HAP-1 (cell line): ENCODE measurements at regions not wholly inside any gene's neighbourhood (a gene's known extent, or its start where the extent isn't known, plus 50 kb on each side); places are given as distances from the start of the nearest gene placed in this dataset.
"Not testable (repeated sequence)": the region's sequence is repeated elsewhere in the genome, so short reads cannot be mapped to it uniquely, and the experiment has no call there.

Experiments
- DNase-seq, 2 experiments: peaks; one replicate each; pipeline ENCODE4 v3.0.0-alpha.2; 2016 to 2020; ENCODE audit warnings: low spot score in 2 of 2
- H3K27me3 ChIP-seq: fragments of 250-450 bp; sonication (Bioruptor Pico); 2 replicates; pipeline ENCODE4 v1.5.1; 2020; ENCODE audit warnings: low read depth, mild to moderate bottlenecking, moderate library complexity
- H3K36me3 ChIP-seq: fragments of 250-450 bp; sonication (Bioruptor Pico); replicated peaks from 2 replicates; pipeline ENCODE4 v1.5.1; 2020; ENCODE audit warnings: mild to moderate bottlenecking
- H3K4me1 ChIP-seq: fragments of 250-450 bp; sonication (Bioruptor Pico); 2 replicates; pipeline ENCODE4 v1.5.1; 2020; ENCODE audit warnings: mild to moderate bottlenecking
- H3K4me3 ChIP-seq: fragments of 250-450 bp; sonication (Bioruptor Pico); 2 replicates; pipeline ENCODE4 v1.5.1; 2020; ENCODE audit warnings: mild to moderate bottlenecking, moderate library complexity
- H3K9me3 ChIP-seq: fragments of 250-450 bp; sonication (Bioruptor Pico); 2 replicates; pipeline ENCODE4 v1.5.1; 2020; ENCODE audit warnings: mild to moderate bottlenecking, moderate library complexity
- in situ Hi-C: fragments of 300-500 bp; cut with MboI; formaldehyde crosslinking; loops from 3 replicates; pipeline ENCODE4 v1.14.3; 2020; ENCODE audit warnings: low sequenced_read_pairs, inconsistent platforms, mixed read lengths

DNA sequence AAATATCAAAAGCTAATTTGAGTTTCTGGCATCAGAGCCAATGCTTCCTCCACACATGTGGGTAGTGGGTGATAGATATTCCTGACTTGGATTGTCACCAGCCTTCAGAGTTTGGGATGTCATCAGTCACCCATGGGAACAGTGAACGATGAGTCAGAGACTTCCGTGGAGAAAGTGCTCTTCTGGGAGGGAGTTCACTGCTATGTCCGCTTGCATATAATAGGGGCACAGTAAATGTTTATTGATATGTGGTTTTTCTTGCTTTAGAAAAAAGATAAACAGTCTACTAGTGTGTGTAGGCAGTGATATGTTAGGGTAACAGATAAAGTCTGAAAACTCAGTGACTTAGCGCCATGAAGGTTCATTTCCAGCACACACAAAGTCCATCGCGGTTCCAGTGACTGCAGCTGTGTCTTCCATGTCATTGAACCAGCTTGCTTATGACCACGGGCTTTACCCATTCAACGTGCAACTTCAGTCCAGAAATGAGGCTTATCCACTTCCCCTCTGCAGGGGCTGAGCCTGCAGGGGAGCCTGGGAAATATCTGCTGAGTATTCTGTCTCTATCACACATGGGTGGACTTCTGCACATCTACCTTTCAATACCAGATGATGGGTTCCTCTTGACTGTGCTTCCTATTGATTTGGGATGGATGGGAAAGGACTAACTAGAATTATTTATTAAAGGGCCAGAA is 87.7 kb upstream of the WWC2 start:
- DNase-seq, result no peak
- Histone ChIP-seq H3K4me1 (no peaks in the 10 kb centered on the region), H3K9me3 (no peaks in the 10 kb centered on the region), H3K36me3 (no peaks in the 10 kb centered on the region), H3K27me3 (peaks cover 42% of the 10 kb centered on the region), H3K4me3 (no peak overlapping the region)
- in situ Hi-C loops, result no loop called here

DNA sequence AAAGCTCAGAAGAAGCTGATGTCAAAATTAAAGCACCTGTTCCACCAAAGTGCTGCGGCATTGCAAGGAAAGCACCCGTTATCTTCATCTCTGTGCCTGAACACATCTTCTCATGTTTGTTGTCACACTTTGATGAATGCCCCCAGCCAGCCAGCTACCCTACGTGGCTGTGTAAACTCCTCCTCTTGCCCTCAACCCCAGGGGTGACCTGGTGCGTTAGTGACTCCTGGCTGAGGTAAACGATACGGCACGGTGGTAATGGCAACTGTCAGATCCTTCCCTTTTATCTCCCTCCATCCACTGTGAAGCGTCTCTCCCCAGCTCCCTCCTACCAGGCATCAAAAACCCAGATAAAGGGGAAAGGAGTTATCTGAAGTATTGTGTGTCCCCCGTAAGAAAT is 90.6 kb upstream of the WWC2 start:
- in situ Hi-C loops, result no loop called here
- no peak for DNase-seq

DNA sequence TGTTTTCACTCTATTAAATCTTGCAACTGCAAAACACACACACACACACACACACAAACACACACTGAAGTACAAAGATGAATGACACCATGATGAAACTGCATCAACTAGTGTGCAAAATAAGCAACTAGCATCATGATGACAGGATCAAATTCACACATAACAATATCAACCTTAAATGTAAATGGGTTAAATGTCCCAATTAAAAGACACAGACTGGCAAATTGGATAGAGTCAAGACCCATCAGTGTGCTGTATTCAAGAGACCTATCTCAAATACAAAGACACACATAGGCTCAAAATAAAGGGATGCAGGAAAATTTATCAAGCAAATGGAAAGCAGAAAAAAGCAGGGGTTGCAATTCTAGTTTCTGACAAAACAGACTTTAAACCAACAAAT is 87.2 kb upstream of the DCTD start:
- peaks cover 19% of the 10 kb centered on the region for H3K27me3 ChIP-seq
- DNase-seq, H3K4me3 ChIP-seq, H3K4me1 ChIP-seq, in situ Hi-C loops, H3K9me3 ChIP-seq, H3K36me3 ChIP-seq: not testable (repeated sequence)

More for the DNA sequence above, 90.6 kb upstream of the WWC2 start:
- no peaks in the 10 kb centered on the region for H3K36me3 ChIP-seq
- H3K27me3 ChIP-seq, result peaks cover 39% of the 10 kb centered on the region
- no peak overlapping the region for H3K4me3 ChIP-seq
- no peaks in the 10 kb centered on the region for H3K4me1 ChIP-seq
- H3K9me3 ChIP-seq, result no peaks in the 10 kb centered on the region

DNA sequence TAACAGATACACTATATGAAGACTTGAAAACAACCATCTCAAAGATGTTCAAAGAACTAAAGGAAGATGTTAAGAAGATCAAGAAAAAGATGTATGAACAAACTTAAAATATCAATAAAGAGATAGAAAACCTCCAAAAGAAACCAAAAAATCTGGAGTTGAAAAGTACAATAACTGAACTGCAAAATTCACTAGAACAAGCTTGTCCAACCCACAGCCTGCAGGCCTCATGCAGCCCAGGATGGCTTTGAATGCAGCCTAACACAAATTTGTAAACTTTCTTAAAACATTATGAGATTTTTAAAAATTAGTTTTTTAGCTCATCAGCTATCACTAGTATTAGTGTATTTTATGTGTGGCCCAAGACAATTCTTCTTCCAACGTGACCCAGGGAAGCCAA is 77.0 kb upstream of the DCTD start:
- no peaks in the 10 kb centered on the region for H3K36me3 ChIP-seq
- no peaks in the 10 kb centered on the region for H3K4me1 ChIP-seq
- H3K4me3 ChIP-seq, result no peak overlapping the region
- H3K9me3 ChIP-seq, result no peaks in the 10 kb centered on the region
- DNase-seq, result no peak
- no peaks in the 10 kb centered on the region for H3K27me3 ChIP-seq
- in situ Hi-C loops, result no loop called here

DNA sequence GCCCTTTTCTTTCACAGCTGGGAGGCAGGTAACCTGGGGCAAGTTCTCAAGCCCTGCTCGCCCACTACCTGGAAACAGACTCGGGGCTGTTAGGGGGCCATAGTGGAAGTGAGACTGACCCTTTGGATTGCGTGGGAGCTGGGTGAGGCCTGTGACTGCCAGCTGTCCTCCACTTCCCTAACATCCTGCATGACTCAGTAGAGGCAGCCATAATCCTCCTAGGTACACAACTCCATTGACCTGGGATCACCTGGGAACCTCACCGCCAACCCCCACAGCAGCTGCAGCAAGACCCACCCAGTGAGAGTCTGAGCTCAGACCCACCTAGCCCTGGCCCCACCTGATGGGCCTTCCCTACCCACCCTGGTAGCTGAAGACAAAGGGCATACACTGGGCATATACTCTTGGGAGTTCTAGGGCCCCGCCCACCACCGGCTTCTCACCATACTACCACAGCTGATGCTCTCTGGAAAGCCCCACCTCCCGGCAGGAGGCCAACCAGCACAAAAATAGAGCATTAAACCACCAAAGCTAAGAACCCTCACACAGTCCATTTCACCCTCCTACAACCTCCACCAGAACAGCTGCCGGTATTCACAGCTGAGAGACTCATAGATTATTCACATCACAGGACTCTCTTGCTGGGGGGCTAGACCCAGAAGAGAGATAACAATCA is 61.1 kb upstream of the DCTD start:
- in situ Hi-C loops, result no loop called here
- DNase-seq, result no peak
- Histone ChIP-seq H3K4me3 (no peak overlapping the region), H3K27me3 (no peaks in the 10 kb centered on the region), H3K36me3 (no peaks in the 10 kb centered on the region), H3K4me1 (no peaks in the 10 kb centered on the region), H3K9me3 (no peaks in the 10 kb centered on the region)

DNA sequence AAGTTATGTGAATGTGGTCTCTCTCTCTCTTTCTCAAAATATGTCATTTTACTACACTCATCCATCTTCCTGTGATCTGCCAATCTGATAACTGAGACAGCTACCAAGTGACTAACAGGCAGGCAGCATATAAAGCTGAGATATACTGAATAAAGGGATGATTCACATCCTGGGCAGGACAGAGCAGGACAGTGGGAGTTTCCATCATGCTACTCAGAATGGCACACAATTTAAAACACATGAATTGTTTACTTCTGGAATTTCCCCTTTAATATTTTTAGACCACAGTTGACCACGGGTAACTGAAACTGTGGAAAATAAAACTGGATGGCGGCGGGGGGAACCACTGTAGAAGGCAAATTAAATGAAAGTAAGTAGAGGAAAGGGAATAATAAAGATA is 58.6 kb upstream of the DCTD start:
- Histone ChIP-seq H3K4me3 (no peak overlapping the region), H3K4me1 (no peaks in the 10 kb centered on the region), H3K27me3 (peaks cover 8% of the 10 kb centered on the region; the same call in 1 of the 2 replicates), H3K36me3 (no peaks in the 10 kb centered on the region), H3K9me3 (no peaks in the 10 kb centered on the region)
- no peak for DNase-seq
- in situ Hi-C loops, result no loop called here

DNA sequence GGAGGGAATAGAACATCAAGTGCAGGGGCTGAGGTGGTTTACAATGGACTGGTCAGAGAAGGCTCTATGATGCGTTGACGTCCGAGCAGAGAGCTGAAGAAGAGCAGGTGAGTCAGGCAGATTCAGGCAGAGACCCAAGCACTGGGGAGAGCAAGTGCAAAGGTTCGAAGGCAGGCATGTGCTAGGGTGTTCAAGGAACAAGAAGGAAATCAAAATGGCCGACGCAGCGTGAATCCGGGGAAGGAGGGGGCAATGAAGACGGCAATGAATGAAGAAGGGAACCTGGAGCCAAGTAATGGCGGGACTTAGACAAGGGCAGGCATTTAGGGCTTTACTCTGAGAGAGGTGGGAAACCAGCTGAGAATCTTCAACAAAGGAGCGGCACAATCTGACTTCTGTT is 56.8 kb upstream of the DCTD start:
- Histone ChIP-seq H3K4me3 (no peak overlapping the region), H3K4me1 (no peaks in the 10 kb centered on the region), H3K36me3 (no peaks in the 10 kb centered on the region), H3K27me3 (peaks cover 20% of the 10 kb centered on the region), H3K9me3 (no peaks in the 10 kb centered on the region)
- no peak for DNase-seq
- in situ Hi-C loops, result no loop called here

DNA sequence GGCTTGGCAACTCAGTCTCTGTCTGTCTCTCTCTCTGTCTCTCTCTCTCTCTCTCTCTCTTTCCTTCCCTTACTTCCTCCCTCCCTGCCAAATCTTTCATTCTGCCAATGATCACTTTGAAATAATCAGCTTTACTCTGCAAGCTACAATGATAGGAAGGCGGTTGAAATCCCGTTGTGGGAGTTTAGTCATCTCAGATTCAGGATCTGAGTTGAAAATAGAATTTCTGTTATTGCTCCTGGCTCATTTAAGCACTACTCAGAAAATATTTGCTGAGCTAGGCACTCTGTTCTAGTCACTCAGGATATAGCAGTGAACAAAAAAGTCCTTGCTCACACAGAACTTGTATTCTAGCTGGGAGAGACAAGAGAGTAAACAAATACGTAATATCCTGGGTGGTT is 56.3 kb upstream of the DCTD start:
- Histone ChIP-seq H3K4me3 (no peak overlapping the region), H3K36me3 (no peaks in the 10 kb centered on the region), H3K4me1 (no peaks in the 10 kb centered on the region), H3K9me3 (no peaks in the 10 kb centered on the region), H3K27me3 (peaks cover 20% of the 10 kb centered on the region)
- no peak for DNase-seq
- in situ Hi-C loops, result no loop called here

DNA sequence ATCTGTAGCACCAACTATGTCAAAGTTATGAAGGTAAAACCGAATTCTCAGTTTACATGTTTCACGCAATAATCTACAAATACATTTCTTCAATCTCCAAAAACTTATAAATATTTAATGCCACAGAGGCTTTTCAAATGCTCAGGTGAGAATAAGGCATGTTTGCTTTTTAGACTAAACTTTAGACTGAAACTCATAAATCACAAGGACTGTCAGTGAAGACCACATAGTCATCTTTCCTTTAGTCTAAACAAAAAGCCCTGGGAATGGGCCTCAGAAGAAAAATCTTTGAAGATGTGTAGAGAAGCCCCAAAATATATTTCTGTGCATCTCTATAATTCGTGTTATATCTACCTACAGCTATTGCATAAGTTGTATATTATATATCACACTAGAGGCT is 54.5 kb upstream of the DCTD start:
- H3K27me3 ChIP-seq, result peaks cover 20% of the 10 kb centered on the region
- no peak overlapping the region for H3K4me3 ChIP-seq
- in situ Hi-C loops, result no loop called here
- H3K9me3 ChIP-seq, result no peaks in the 10 kb centered on the region
- no peak for DNase-seq
- no peaks in the 10 kb centered on the region for H3K4me1 ChIP-seq
- no peaks in the 10 kb centered on the region for H3K36me3 ChIP-seq

DNA sequence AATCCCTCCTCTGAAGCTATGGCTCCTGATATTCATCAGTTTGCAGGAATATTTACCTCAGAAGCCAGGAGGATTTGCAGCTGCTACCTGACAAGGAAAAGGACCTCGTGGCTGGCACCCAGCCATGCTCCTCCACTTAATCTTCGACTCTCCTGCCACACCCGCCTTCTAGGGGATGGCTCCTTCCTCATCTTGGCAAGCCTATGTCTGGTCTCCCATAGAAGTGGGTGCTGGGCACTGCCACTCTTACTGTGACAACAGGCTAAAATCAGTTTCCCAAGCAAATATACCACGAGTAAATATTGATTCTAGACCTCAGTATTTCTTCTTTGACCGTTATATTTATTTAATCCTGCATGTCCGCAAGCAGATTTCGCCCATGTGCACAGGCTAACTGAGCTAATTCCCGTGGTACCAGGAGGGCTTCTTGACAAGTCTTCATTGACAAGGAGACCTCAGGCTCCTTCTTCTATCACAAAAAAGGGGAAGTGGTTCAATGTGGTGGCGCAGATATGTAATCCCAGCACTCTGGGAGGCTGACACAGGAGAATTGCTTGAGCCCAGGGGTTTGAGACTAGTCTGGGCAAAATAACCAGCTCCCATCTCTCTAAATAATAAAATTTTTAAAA is 52.6 kb upstream of the DCTD start:
- DNase-seq, result no peak
- in situ Hi-C loops, result no loop called here

DNA sequence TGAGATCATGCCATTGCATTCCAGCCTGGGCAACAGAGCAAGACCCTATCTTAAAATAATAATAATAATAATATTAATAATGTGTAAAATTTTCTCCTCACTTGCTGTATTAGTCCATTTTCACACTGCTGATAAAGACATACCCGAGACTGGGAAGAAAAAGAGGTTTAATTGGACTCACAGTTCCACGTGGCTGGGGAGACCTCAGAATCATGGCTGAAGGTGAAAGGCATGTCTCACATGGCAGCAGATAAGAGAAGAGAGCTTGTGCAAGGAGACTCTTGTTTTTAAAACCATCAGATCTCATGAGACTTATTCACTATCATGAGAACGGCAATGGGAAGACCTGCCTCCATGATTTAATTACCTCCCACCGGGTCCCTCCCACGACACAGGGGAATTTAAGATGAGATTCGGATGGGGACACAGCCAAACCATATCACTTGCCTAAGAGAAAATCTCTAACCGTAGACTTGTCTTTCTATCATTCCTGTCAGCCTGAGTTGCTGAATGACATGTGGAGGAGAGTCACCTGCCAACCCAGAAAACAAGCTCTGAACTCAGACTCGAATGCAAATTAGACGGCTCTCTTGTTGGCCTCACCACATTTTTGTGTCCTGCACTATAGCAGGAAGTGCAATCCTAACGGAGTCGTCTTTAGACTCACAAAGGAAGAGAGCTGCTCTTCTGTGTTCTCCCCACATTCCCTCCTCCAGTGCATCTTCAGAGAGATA is 51.9 kb upstream of the DCTD start:
- Histone ChIP-seq H3K4me3 (no peak overlapping the region), H3K27me3 (peaks cover 20% of the 10 kb centered on the region), H3K4me1 (no peaks in the 10 kb centered on the region), H3K36me3 (no peaks in the 10 kb centered on the region), H3K9me3 (no peaks in the 10 kb centered on the region)
- in situ Hi-C loops, result no loop called here
- DNase-seq, result no peak

More for the DNA sequence above, 52.6 kb upstream of the DCTD start:
- no peak overlapping the region for H3K4me3 ChIP-seq
- H3K27me3 ChIP-seq, result peaks cover 20% of the 10 kb centered on the region
- no peaks in the 10 kb centered on the region for H3K36me3 ChIP-seq
- no peaks in the 10 kb centered on the region for H3K9me3 ChIP-seq
- no peaks in the 10 kb centered on the region for H3K4me1 ChIP-seq

DNA sequence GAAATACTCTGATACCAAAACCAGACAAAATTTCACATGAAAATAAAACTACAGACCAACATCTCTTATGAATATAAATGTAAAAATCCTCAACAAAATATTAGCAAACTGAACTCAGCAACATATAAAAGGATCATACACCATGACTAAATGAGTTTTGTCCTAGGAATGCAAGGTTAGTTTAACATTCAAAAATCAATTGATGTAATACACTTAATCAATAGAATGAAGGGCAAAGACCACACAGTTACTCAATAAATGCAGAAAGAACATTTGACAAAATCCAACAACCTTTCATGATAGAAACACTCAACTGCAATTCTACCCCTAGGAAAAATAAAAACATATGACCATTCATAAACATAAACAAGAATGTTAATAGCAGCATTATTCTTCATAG is 50.2 kb upstream of the DCTD start:
- no peaks in the 10 kb centered on the region for H3K36me3 ChIP-seq
- H3K4me1 ChIP-seq, result no peaks in the 10 kb centered on the region
- peaks cover 20% of the 10 kb centered on the region for H3K27me3 ChIP-seq
- no peaks in the 10 kb centered on the region for H3K9me3 ChIP-seq
- no peak for DNase-seq
- no peak overlapping the region for H3K4me3 ChIP-seq
- in situ Hi-C loops, result no loop called here
